GM18861 (cell line): ENCODE measurements at regions not wholly inside any gene's neighbourhood (a gene's known extent, or its start where the extent isn't known, plus 50 kb on each side); places are given as distances from the start of the nearest gene placed in this dataset.
"Not testable (repeated sequence)": the region's sequence is repeated elsewhere in the genome, so short reads cannot be mapped to it uniquely, and the experiment has no call there.

Experiments used
- ATAC-seq: cut with Tn5 transposase; IDR thresholded peaks from one replicate; pipeline ENCODE4 v1.9.1; 2021; ENCODE audit not compliant: unreplicated experiment

DNA sequence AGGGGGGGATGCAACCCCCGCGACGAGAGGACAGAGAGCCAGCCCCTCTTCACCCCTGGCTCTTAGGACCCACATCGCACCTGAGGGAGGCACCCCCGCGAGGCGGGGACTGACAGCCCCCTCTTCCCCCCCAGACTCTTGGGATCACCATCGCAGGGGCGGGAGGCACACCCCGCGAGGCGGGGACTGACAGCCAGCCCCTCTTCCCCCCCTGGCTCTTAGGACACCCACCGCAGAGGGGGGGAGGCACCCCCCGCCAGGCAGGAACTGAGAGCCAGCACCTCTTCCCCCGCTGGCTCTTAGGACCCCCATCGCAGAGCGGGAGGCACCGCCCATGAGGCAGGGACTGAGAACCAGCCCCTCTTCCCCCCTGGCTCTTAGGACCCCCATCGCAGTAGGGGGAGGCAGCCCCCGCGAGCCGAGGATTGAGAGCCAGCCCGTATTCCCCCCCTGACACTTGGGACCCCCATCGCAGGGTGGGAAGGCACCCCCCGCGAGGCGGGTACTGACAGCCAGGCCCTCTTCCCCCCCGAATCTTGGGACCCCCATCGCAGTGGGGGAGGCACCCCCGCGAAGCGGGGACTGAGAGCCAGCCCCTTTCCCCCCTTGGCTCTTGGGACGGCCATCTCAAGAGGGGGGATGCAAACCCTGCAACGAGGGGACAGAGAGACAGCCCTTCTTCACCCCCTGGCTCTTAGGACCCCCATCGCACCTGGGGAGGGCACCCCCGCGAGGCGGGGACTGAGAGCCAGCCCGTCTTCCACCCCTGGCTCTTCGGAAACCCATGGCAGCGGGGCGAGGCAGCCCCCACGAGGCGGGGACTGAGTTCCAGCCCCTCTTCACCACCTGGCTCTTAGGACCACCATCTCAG, 2425.1 kb upstream of the PCDH20 start:
- ATAC-seq = no peak

DNA sequence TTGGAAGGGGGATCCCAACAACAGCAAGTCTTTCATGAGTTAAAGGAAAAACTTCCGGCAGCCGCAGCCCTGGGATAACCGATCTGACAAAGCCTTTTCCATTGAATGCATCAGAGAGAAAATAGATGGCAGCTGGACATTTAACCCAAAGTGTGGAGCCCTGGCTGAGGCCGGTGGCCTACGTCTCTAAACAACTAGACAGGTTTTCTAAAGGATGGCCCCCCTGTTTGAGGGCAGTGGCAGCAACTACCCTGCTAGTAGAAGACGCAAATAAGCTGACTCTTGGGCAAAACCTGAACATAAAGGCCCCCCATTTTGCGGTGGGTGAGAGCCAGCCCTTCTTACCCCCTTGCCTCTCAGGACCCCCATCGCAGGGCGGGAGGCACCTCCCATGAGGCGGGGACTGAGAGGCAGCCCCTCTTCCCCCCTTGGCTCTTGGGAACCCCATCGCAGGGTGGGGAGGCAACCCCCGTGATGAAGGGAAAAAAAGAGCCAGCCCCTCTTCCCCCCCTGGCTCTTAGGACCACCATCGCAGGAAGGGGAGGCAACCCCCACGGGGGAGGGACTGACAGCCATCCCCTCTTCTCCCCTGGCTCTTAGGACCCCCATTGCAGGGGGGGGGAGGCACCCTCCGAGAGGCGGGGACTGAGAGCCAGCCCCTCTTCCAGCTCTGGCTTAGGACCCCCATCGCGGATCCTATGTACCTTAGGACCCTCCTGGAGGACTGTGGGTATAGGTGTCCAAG, 2422.9 kb upstream of the PCDH20 start:
- no peak for ATAC-seq

DNA sequence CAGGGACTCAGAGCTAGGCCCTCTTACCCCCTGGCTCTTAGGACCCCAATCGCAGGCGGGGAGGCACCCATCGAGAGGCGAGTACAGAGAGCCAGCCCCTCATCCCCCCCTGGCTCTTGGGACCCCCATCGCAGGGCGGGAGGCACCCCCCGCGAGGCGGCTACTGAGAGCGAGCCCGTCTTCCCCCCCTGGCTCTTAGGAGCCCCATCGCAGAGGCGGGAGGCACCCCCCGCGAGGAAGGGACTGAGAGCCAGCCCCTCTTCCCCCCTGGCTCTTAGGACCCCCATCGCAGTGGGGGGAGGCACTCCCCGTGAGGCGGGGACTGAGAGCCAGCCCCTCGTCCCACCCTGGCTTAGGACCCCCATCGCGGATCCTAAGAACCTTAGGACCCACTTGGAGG, 2422.1 kb upstream of the PCDH20 start:
- ATAC-seq = not testable (repeated sequence)

DNA sequence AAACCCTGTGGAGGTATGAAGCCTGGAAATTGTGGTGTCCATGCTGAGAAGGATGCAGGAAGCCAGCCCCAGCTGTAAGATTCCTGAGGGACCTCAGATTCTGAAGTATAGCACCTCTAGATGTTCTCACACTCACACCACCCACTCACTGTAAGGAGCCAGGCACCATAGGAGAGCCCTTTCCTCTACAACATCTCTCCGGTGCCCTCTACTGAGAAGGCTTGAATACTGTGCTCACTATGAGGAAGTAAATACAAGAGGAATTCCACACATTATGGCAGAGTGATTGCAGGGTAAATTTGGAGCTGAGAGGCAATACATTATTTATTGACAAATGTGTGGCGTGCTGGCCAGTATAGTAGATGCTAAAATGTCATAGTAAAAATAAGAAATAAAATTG, 2414.0 kb upstream of the PCDH20 start:
- not testable (repeated sequence) for ATAC-seq

DNA sequence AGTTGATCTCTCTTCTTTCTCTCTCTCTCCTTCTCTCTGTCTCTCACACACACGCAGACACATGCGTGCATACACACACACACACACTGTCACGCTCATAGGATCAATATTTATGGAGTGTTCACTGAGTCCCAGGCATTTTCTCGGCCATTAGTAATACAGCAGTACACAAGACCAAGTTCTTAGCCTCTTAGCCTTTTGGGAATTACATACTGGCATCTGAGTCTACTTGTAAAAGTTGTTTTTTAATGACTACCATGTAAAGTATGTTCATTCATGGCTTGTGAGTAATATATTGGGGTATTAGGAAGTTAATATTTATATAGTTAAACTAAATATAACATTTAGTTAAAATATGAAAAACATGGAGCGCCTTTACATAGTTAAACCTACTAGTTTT, 2406.1 kb upstream of the PCDH20 start:
- ATAC-seq = not testable (repeated sequence)

DNA sequence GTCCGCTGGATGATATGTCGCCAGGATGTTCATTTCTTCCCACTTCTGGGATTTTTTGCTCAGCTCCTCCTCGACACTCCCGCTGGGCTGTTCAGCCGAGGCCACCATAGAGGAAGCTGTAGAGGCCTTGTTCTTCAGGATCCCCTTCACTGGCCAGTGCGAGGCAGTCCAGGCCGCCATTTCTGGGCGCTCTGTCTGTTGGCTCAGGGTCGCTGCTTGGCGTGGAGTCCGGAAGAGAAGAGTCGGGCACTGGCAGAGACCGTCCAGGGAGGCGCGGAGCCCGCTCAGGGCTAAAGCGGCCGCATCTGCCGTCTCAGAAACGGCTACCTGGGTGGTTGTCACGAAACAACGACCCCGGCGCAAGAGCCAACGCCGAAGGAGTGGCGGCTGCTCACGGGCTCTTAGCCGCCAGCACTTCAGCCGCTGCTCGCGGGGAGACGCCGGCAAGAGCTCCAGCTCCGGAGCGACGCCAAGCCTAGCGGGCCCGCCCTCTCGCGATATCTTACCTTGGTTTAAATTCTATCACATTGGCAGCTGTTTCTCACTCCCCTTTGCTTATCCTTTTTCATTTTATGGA, 2395.9 kb upstream of the PCDH20 start:
- not testable (repeated sequence) for ATAC-seq

DNA sequence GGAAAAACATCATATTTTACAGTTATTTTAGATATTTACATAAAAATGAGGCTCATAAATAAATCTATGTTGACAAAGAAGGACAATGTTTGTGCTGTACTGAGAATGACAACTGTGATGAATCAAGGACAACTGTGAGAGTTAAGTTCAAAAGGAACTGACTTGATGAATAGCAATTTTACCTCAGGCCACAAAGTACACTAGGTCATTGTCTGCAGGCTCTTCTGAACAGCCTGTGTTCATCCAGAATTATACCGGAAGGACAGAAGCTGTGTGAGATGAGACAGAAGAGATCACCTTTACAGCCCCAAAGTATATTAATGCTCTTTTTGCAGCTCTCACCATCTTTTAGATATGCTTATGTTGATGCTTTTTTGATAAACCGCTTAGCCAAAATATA, 2375.5 kb upstream of the PCDH20 start:
- not testable (repeated sequence) for ATAC-seq

DNA sequence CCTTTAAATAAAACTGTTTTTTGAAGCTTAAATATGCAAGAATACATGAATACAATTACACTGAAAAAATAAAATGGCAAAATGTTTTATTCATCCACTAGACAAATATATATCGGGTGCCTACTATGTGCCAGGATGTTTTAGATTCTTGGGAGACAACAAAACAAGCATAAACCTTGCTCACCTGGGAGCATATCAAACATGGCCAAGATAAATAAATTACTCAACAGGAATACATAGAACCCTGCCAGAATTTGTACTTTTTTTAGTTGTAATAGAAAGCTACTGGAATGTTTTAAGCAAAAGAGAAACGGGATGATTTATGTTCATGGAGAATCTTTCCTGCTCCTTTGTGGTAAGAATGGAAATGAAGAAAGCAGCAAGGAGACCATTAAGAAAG, 2358.5 kb upstream of the PCDH20 start:
- ATAC-seq = no peak

DNA sequence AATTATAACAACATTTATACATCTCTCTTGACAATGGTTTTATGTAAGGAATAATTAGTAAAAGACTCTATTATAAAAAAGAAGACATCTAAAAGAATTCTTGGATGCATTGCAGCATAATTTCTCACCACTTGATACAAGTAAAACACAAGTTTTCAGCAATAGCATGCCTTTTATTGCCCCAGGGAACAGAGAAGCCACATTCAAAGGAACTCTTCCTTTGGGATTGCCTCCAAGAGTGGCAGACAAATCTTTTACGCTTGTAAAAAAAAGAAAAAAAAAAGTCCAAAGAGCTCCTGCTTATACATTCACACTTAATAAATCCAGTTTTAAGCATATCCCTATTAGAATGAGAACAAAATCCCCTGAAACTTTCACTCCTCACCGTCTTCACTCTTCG, 2357.8 kb upstream of the PCDH20 start:
- no peak for ATAC-seq

DNA sequence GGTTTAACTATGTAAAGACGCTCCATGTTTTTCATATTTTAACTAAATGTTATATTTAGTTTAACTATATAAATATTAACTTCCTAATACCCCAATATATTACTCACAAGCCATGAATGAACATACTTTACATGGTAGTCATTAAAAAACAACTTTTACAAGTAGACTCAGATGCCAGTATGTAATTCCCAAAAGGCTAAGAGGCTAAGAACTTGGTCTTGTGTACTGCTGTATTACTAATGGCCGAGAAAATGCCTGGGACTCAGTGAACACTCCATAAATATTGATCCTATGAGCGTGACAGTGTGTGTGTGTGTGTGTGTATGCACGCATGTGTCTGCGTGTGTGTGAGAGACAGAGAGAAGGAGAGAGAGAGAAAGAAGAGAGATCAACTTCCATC, 2342.0 kb upstream of the PCDH20 start:
- ATAC-seq = not testable (repeated sequence)

DNA sequence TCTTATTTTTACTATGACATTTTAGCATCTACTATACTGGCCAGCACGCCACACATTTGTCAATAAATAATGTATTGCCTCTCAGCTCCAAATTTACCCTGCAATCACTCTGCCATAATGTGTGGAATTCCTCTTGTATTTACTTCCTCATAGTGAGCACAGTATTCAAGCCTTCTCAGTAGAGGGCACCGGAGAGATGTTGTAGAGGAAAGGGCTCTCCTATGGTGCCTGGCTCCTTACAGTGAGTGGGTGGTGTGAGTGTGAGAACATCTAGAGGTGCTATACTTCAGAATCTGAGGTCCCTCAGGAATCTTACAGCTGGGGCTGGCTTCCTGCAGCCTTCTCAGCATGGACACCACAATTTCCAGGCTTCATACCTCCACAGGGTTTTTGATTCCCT, 2334.2 kb upstream of the PCDH20 start:
- not testable (repeated sequence) for ATAC-seq

DNA sequence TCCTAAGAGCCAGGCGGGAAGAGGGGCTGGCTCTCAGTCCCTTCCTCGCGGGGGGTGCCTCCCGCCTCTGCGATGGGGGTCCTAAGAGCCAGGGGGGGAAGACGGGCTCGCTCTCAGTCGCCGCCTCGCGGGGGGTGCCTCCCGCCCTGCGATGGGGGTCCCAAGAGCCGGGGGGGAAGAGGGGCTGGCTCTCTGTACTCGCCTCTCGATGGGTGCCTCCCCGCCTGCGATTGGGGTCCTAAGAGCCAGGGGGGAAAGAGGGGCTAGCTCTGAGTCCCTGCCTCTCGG, 2326.1 kb upstream of the PCDH20 start:
- ATAC-seq = not testable (repeated sequence)

DNA sequence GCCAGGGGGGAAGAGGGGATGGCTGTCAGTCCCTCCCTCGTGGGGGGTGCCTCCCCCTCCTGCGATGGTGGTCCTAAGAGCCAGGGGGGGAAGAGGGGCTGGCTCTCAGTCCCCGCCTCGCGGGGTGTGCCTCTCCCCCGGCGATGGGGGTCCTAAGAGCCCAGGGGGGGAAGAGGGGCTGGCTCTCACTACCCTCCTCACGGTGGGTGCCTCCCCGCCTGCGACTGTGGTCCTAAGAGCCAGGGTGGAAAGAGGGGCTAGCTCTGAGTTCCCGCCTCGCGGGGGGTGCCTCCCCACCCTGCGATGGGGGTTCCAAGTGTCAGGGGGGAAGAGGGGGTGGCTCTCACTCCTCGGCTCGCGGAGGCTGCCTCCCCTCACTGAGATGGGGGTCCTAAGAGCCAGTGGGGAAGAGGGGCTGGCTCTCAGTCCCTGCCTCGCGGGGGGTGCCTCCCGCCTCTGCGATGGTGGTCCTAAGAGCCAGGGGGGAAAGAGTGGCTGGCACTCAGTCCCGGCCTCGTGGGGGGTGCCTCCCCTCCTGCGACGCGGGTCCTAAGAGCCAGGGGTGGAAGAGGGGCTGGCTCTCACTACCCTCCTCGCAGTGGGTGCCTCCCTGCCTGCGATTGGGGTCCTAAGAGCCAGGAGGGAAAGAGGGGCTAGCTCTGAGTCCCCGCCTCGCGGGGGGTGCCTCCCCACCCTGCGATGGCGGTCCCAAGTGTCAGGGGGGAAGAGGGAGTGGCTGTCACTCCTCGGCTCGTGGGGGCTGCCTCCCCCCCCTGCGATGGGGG, 2325.6 kb upstream of the PCDH20 start:
- ATAC-seq = no peak

DNA sequence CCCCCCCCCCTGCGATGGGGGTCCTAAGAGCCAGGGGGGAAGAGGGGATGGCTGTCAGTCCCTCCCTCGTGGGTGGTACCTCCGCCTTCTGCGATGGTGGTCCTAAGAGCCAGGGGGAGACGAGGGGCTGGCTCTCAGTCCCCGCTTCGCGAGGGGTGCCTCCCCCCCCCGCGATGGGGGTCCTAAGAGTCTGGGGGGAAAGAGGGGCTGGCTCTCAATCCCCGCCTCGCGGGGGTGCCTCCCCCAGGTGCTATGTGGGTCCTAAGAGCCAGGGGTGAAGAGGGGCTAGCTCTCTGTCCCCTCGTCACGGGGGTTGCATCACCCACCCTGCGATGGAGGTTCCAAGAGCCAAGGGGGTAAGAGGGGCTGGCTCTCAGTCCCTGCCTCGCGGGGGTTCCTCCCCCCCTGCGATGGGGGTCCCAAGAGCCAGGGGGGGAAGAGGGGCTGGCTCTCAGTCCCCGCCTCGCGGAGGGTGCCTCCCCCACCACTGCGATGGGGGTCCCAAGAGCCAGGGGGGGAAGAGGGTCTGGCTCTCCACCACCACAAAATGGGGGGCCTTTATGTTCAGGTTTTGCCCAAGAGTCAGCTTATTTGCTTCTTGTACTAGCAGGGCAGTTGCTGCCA, 2323.6 kb upstream of the PCDH20 start:
- not testable (repeated sequence) for ATAC-seq

DNA sequence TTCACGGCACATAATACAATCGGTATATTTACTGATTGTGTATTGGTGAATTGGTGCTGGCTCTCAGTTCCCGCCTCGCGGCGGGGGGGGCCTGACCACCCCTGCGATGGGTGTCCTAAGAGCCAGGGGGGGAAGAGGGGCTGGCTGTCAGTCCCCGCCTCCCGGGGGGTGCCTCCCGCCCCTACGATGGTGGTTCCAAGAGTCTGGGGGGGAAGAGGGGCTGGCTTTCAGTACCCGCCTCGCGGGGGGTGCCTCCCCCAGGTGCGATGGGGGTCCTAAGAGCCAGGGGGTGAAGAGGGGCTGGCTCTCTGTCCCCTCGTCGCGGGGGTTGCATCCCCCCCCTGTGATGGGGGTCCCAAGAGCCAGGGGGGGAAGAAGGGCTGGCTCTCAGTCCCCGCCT, 2321.8 kb upstream of the PCDH20 start:
- ATAC-seq = no peak

DNA sequence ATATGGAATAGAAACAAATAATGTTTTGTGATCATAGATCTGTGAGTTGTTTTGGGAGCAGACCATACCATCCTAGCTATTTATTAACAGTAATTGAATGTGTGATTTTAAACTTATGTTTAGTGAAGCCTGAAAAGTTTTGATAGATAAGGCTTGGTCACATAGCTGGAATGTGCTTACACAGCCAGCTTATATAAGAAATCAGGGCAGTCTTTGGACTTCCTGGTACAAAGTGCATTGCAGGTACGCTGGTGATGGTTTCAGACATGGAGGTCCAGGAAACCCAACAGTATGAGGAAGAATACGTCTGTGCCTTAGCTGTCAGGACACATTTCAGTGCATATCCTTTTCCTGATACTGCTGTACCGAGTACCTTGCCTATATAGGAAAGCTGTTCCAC, 2316.2 kb upstream of the PCDH20 start:
- no peak for ATAC-seq

DNA sequence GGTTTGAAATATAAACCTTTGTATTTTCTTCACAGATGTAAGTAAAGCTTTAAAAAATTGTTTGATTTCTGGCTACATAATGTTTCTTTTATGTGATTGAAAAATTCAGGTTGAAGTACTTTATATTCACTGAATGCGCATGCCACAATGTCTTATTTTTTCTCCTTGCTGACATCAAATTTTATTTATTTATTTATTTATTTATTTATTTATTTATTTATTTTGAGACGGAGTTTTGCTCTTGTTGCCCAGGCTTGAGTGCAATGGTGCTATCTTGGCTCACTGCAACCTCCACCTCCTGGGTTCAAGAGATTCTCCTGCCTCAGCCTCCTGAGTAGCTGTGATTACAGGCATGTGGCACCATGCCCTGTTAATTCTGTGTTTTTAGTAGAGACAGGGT, 2296.5 kb upstream of the PCDH20 start:
- ATAC-seq = not testable (repeated sequence)

DNA sequence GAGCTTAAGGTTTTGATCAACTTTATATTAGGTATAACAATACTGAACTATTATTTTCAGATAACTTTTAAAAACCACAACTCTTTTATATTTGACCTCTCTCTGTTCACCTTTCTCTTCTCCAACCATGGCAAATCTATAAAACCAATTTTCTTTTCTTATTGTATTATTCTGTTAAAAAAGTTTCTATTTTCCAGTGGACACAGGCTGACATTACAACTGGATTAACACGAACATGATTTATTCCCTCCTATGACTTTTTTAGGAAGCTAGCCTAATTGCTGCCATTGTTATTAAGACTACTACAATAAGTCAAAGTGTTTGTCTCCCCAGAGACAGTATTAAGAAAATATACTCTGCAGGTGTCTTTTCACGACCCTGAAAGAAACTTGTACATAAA, 2291.1 kb upstream of the PCDH20 start:
- no peak for ATAC-seq

DNA sequence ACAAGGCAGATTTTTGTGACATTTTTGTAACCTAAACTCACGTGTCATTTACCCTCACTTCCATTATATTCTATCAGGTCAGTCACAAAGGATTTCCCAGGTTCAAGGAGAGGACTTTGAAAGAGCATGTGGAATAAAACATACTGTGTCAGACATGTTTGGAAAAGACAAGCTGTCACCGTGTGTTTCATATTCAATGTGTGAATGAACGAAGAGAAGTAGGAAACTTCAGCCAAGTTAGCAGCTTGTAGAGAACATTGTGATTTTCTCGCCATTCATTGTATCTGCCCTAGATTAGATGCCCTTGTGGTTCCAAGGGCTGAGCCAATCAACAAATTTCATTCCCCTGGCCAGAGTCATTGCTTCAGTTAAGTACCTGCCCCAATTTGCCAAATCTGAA, 2288.9 kb upstream of the PCDH20 start:
- ATAC-seq = no peak

DNA sequence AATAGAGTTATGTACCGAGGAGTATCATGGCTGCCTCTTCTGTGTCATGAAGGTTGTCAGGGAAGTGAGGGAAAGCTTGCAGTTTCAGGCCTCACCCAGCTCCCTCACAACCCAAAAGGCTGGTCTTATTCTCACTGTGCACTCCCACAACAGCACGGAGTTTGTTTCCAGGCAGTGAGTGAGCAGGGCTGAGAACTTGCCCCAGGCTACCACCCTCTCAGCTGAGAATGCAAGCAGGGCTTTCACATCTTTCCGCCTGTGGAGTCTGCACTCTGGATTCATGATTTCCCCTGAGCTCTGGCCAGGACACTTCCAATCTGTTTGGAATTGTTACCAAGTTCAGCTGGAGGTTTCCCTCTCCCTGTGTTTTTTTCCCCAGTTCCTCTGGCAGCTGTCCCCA, 2284.7 kb upstream of the PCDH20 start:
- no peak for ATAC-seq

DNA sequence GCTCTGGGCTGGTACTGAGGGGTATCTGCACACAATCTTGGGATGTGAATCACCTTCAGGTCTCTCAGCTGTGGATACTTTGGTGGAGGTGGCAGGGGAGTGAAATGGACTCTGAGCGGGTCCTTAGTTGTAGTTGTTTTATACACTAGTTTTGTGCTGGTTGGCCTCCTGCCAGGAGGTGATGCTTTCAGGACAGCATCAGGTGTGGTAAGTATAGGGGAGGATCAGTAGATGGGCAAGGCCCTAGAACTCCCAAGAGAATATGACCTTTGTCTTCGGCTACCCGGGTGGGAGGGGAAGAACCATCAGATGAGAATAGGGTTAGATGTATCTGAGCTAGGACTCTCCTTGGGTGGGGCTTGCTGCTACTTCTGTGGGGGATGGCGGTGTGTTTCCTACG, 2284.3 kb upstream of the PCDH20 start:
- no peak for ATAC-seq
